GM23338 (cell line): ENCODE measurements at regions not wholly inside any gene's neighbourhood (a gene's known extent, or its start where the extent isn't known, plus 50 kb on each side); places are given as distances from the start of the nearest gene placed in this dataset.

Experiments used
- ATAC-seq: fragments of 200-7000 bp; cut with Tn5 transposase; 3 replicates; pipeline ENCODE4 v1.9.1; 2020
- DNase-seq: peaks from one replicate; pipeline ENCODE4 v3.0.0-alpha.2; 2015; ENCODE audit warnings: low spot score
- H2AFZ ChIP-seq: fragments of 200-600 bp; sonication (generic); 2 replicates; pipeline ENCODE4 v1.8.0; 2016; ENCODE audit warnings: antibody characterized with exemption, mild to moderate bottlenecking, moderate library complexity
- H3F3A ChIP-seq: fragments of 200-600 bp; sonication (generic); replicated peaks from 2 replicates; pipeline ENCODE4 v1.8.0; 2017; ENCODE audit warnings: antibody characterized with exemption, mixed run types, low read depth
- H3K27ac ChIP-seq: fragments of 200-600 bp; sonication (generic); 2 replicates; pipeline ENCODE4 v1.6.1; 2016; ENCODE audit warnings: low read depth
- H3K27me3 ChIP-seq: fragments of 200-600 bp; sonication (generic); 2 replicates; pipeline ENCODE4 v1.8.0; 2016; ENCODE audit warnings: mild to moderate bottlenecking, mixed run types, moderate library complexity; ENCODE audit not compliant: insufficient read depth
- H3K36me3 ChIP-seq: fragments of 200-600 bp; sonication (generic); 2 replicates; pipeline ENCODE4 v1.8.0; 2016; ENCODE audit warnings: mild to moderate bottlenecking; ENCODE audit not compliant: insufficient read depth
- H3K4me1 ChIP-seq: fragments of 200-600 bp; sonication (generic); 2 replicates; pipeline ENCODE4 v1.8.0; 2016; ENCODE audit warnings: mild to moderate bottlenecking, moderate library complexity; ENCODE audit not compliant: insufficient read depth
- H3K4me2 ChIP-seq: fragments of 200-600 bp; sonication (generic); 2 replicates; pipeline ENCODE4 v1.7.1; 2017; ENCODE audit warnings: mixed run types
- H3K4me3 ChIP-seq: fragments of 200-600 bp; sonication (generic); 2 replicates; pipeline ENCODE4 v1.6.1; 2016; ENCODE audit warnings: mixed run types
- H3K79me2 ChIP-seq: fragments of 200-600 bp; sonication (generic); replicated peaks from 2 replicates; pipeline ENCODE4 v1.8.0; 2017; ENCODE audit warnings: mild to moderate bottlenecking; ENCODE audit not compliant: insufficient read depth
- H3K9me2 ChIP-seq: fragments of 200-600 bp; sonication (generic); 2 replicates; pipeline ENCODE4 v1.8.0; 2017; ENCODE audit not compliant: insufficient read depth
- H4K20me1 ChIP-seq: fragments of 200-600 bp; sonication (generic); replicated peaks from 2 replicates; pipeline ENCODE4 v1.8.0; 2017; ENCODE audit warnings: mild to moderate bottlenecking; ENCODE audit not compliant: insufficient read depth
- H3K27ac Mint-ChIP-seq: 2 replicates; pipeline ENCODE4 v1.8.0; 2020; ENCODE audit warnings: inconsistent platforms, mild to moderate bottlenecking, moderate library complexity, mixed read lengths
- H3K27me3 Mint-ChIP-seq: 3 replicates; pipeline ENCODE4 v1.8.0; 2022; ENCODE audit warnings: low read depth, mild to moderate bottlenecking, moderate library complexity, mixed read lengths, inconsistent platforms; ENCODE audit not compliant: insufficient read depth, poor library complexity
- H3K36me3 Mint-ChIP-seq: 3 replicates; pipeline ENCODE4 v1.8.0; 2021; ENCODE audit warnings: low read depth, mild to moderate bottlenecking, inconsistent platforms, moderate library complexity, mixed read lengths
- H3K4me1 Mint-ChIP-seq: 3 replicates; pipeline ENCODE4 v1.8.0; 2020; ENCODE audit warnings: mild to moderate bottlenecking, inconsistent platforms, mixed read lengths
- H3K4me3 Mint-ChIP-seq: 3 replicates; pipeline ENCODE4 v1.8.0; 2021; ENCODE audit warnings: moderate library complexity, mild to moderate bottlenecking, inconsistent platforms, mixed read lengths
- H3K9me3 Mint-ChIP-seq: 3 replicates; pipeline ENCODE4 v1.8.0; 2020; ENCODE audit warnings: moderate library complexity, mild to moderate bottlenecking, inconsistent platforms, mixed read lengths
- ETS1 ChIP-seq: IDR thresholded peaks from 2 replicates; pipeline ENCODE4 v1.6.1; 2016; ENCODE audit warnings: antibody characterized with exemption
- EZH2phosphoT487 ChIP-seq: fragments of 200-600 bp; sonication (generic); IDR thresholded peaks from one replicate; pipeline ENCODE4 v1.8.1; 2018; ENCODE audit warnings: antibody characterized with exemption; ENCODE audit not compliant: unreplicated experiment
- JUNB ChIP-seq: IDR thresholded peaks from one replicate; pipeline ENCODE4 v1.6.1; 2016; ENCODE audit warnings: antibody characterized with exemption; ENCODE audit not compliant: unreplicated experiment
- POLR2AphosphoS5 ChIP-seq: IDR thresholded peaks from 2 replicates; pipeline ENCODE4 v1.6.1; 2016; ENCODE audit warnings: antibody characterized with exemption, low read depth
- ZNF331 ChIP-seq: fragments of 250-450 bp; sonication (Bioruptor Pico); IDR thresholded peaks from 2 replicates; pipeline ENCODE4 v1.5.0; 2020; ENCODE audit warnings: low read depth, mild to moderate bottlenecking, moderate library complexity
- ZNF462 ChIP-seq: fragments of 250-450 bp; sonication (Bioruptor Pico); IDR thresholded peaks from 2 replicates; pipeline ENCODE4 v1.5.0; 2020; ENCODE audit warnings: mild to moderate bottlenecking, moderate library complexity

GRCh38 chr6:148269386-148269785 is 73.3 kb upstream of the SASH1 start:
- H3K27ac ChIP-seq, result no peak overlapping the region
- no peak overlapping the region for H3K4me3 ChIP-seq
- H3K4me2 ChIP-seq, result no peak overlapping the region
- ATAC-seq (no peak), DNase-seq (no peak)
- H3K27me3 Mint-ChIP-seq, result peaks cover 9% of the 10 kb centered on the region
- no peaks in the 10 kb centered on the region for H3K36me3 ChIP-seq
- no peak overlapping the region for H3K4me3 Mint-ChIP-seq
- H3K27ac Mint-ChIP-seq, result no peak overlapping the region
- no peaks in the 10 kb centered on the region for H3K9me3 Mint-ChIP-seq
- TF ChIP-seq EZH2phosphoT487, result no peak
- TF ChIP-seq POLR2AphosphoS5, result no peak
- no peak for TF ChIP-seq ZNF462 (CRISPR knock-in tag)
- H3F3A ChIP-seq, result no peaks in the 10 kb centered on the region
- H4K20me1 ChIP-seq, result no peaks in the 10 kb centered on the region
- H3K79me2 ChIP-seq, result no peaks in the 10 kb centered on the region
- no peaks in the 10 kb centered on the region for H3K9me2 ChIP-seq
- H3K27me3 ChIP-seq, result no peaks in the 10 kb centered on the region
- peaks cover 7% of the 10 kb centered on the region for H3K4me1 ChIP-seq
- H2AFZ ChIP-seq, result peak overlapping the region; percentile 21; the same call in 1 of the 2 replicates
- peaks cover 11% of the 10 kb centered on the region for H3K4me1 Mint-ChIP-seq
- H3K36me3 Mint-ChIP-seq, result no peaks in the 10 kb centered on the region

GRCh38 chr6:148271711-148272439 is 70.8 kb upstream of the SASH1 start:
- ATAC-seq (no peak), DNase-seq (no peak)
- Histone ChIP-seq H3K27ac (no peak overlapping the region), H3F3A (no peaks in the 10 kb centered on the region), H3K79me2 (no peaks in the 10 kb centered on the region), H3K9me2 (no peaks in the 10 kb centered on the region), H3K4me1 (no peaks in the 10 kb centered on the region), H3K4me3 (no peak overlapping the region), H3K4me2 (no peak overlapping the region), H2AFZ (peak overlapping the region; percentile 18; the same call in 1 of the 2 replicates), H3K36me3 (no peaks in the 10 kb centered on the region), H3K27me3 (no peaks in the 10 kb centered on the region), H4K20me1 (no peaks in the 10 kb centered on the region)
- H3K9me3 Mint-ChIP-seq, result no peaks in the 10 kb centered on the region
- TF ChIP-seq EZH2phosphoT487 (no peak), ETS1 (no peak), ZNF331 (CRISPR knock-in tag) (no peak), JUNB (no peak), POLR2AphosphoS5 (no peak)
- peaks cover 7% of the 10 kb centered on the region; the same call in 2 of the 3 replicates for H3K4me1 Mint-ChIP-seq
- no peaks in the 10 kb centered on the region for H3K36me3 Mint-ChIP-seq
- H3K27ac Mint-ChIP-seq, result no peak overlapping the region
- H3K4me3 Mint-ChIP-seq, result no peak overlapping the region
- H3K27me3 Mint-ChIP-seq, result peaks cover 6% of the 10 kb centered on the region
